ENCODE measurements at regions not wholly inside any gene's neighbourhood (a gene's known extent, or its start where the extent isn't known, plus 50 kb on each side); places are given as distances from the start of the nearest gene placed in this dataset.

GRCh38 chr2:126212735-126213134, 443.2 kb upstream of the GYPC start:
- TF ChIP-seq CTCF (IDR thresholded peaks at IDR 0.05; ENCODE audit: low read length): no peak
- no peak for TF ChIP-seq EZH2phosphoT487 (IDR thresholded peaks at IDR 0.05; ENCODE audit: low read length)
